HG03460 (cell line): ENCODE measurements at regions not wholly inside any gene's neighbourhood (a gene's known extent, or its start where the extent isn't known, plus 50 kb on each side); places are given as distances from the start of the nearest gene placed in this dataset.

ENCODE experiments used
- ATAC-seq: cut with Tn5 transposase; IDR thresholded peaks from one replicate; pipeline ENCODE4 v1.9.1; 2021; ENCODE audit not compliant: unreplicated experiment

GRCh38 chr3:127356381-127356780, 68.5 kb upstream of the PRR20G start:
- no peak for ATAC-seq

GRCh38 chr3:127354761-127355160, 66.9 kb upstream of the PRR20G start:
- ATAC-seq = no peak

GRCh38 chr3:127352612-127353011, 64.8 kb upstream of the PRR20G start:
- ATAC-seq = no peak

- ATAC-seq = no peak
Observed at GRCh38 chr3:127351775-127352350, 64.0 kb upstream of the PRR20G start.

- ATAC-seq = no peak
Observed at GRCh38 chr3:127351321-127351720, 63.5 kb upstream of the PRR20G start.

GRCh38 chr3:127350172-127351050, 62.6 kb upstream of the PRR20G start:
- ATAC-seq = no peak

GRCh38 chr3:127349501-127350171, 61.8 kb upstream of the PRR20G start:
- ATAC-seq = no peak

- no peak for ATAC-seq
Observed at GRCh38 chr3:127342735-127343134, 54.9 kb upstream of the PRR20G start.

- ATAC-seq = no peak
Observed at GRCh38 chr3:127339928-127340861, 52.3 kb upstream of the PRR20G start.

GRCh38 chr3:127339016-127339415, 51.2 kb upstream of the PRR20G start:
- ATAC-seq = no peak

GRCh38 chr3:127337911-127338531, 50.2 kb upstream of the PRR20G start:
- no peak for ATAC-seq
